Adrenal gland (tissue), 9 donors: ENCODE measurements at regions not wholly inside any gene's neighbourhood (a gene's known extent, or its start where the extent isn't known, plus 50 kb on each side); places are given as distances from the start of the nearest gene placed in this dataset.

Experiments
- DNase-seq, 7 donors: peaks; one replicate each; pipeline ENCODE4 v3.0.0-alpha.2; 2019 to 2020
- H3K27ac ChIP-seq, 5 donors: fragments of 200-600 bp; sonication (generic) in 4 of 5; 1 replicate in 3 of 5; 2 replicates in 2 of 5; pipeline versions ENCODE4 v1.5.1 to v1.8.0; 2016 to 2020; ENCODE audit warnings: mild to moderate bottlenecking in 1 of 5
- H3K27me3 ChIP-seq: fragments of 200-600 bp; 2 replicates; pipeline ENCODE4 v1.8.0; 2021
- H3K36me3 ChIP-seq, 2 donors: fragments of 200-600 bp; replicated peaks in 1 of 2; 1 replicate in 1 of 2; 2 replicates in 1 of 2; pipeline versions ENCODE4 v1.5.1 to v1.8.0; 2018 to 2022
- H3K4me1 ChIP-seq, 2 donors: fragments of 200-600 bp; replicated peaks in 1 of 2; 1 replicate in 1 of 2; 2 replicates in 1 of 2; pipeline versions ENCODE4 v1.5.1 to v1.8.0; 2018 to 2021
- H3K4me3 ChIP-seq, 4 donors: fragments of 200-600 bp; sonication (generic) in 3 of 4; one replicate each; pipeline ENCODE4 v1.5.1; 2016 to 2018
- H3K9me3 ChIP-seq, 3 donors: fragments of 200-600 bp; sonication (generic) in 1 of 3; replicated peaks in 1 of 3; 1 replicate in 2 of 3; 2 replicates in 1 of 3; pipeline versions ENCODE4 v1.5.1 to v1.8.0; 2016 to 2021
- CTCF ChIP-seq, 6 experiments: fragments of 450-650 bp in 4 of 6; fragments of 200-600 bp in 2 of 6; sonication (generic) in 1 of 6; IDR thresholded peaks; 1 replicate in 5 of 6; 2 replicates in 1 of 6; pipeline versions ENCODE4 v1.5.1 to v1.8.0; 2016 to 2021; ENCODE audit warnings: antibody characterized with exemption in 6 of 6, mild to moderate bottlenecking in 2 of 6, moderate library complexity in 1 of 6
- POLR2A ChIP-seq, 2 donors: fragments of 450-650 bp; IDR thresholded peaks; one replicate each; pipeline ENCODE4 v1.6.1; 2017; ENCODE audit warnings: antibody characterized with exemption in 2 of 2, mild to moderate bottlenecking in 2 of 2, moderate library complexity in 1 of 2
- WGBS, 4 donors: extraction: QIAGEN DNeasy Blood & Tissue Kit in 2 of 4; methylation state at CpG; one replicate each; pipeline versions ENCODE4 v1.1.5 to v1.1.7; 2013 to 2017; 5-methylcytosine and 5-hydroxymethylcytosine counted together
- intact Hi-C, 2 donors: fragments of 100-400 bp; cut with DNase I; formaldehyde crosslinking; loops; one replicate each; pipeline versions ENCODE4 v1.14.1 to v1.15.0; 2022 to 2023
- donor health status: healthy with polysubstance abuse.
- donor health status: Bipolar disorder and iron deficiency.
- donor health status: DM: yes; HTN: yes; CAD: no.
- donor health status: DM: no; HTN: no; CAD: no.
- donor health status: DM: no; HTN: no; CAD: no.

GRCh38 chr13:40069173-40070044 is 413.9 kb downstream of the COG6 start:
- Histone ChIP-seq H3K9me3 (no peaks in the 10 kb centered on the region), H3K27ac (no peak overlapping the region), H3K4me3 (peak overlapping the region in 1 of 4 donors; percentile 27), H3K36me3 (no peaks in the 10 kb centered on the region), H3K27me3 (no peaks in the 10 kb centered on the region), H3K4me1 (peaks cover 0 to 6% of the 10 kb centered on the region in 2 donors)
- DNase-seq, result peak; percentile 61 to 93 (median 80)
- peak; percentile 69 to 93 (median 90) for TF ChIP-seq CTCF (IDR thresholded peaks at IDR 0.05)
- no peak for TF ChIP-seq POLR2A (IDR thresholded peaks at IDR 0.05)
- intact Hi-C loops, result loop anchor here (5.0 kb wide), 1 partner anchor 613 kb away; no protein-coding TSS in a partner anchor
- WGBS, 4 donors, result 19 to 30% (median 24%) methylated on average over 11 of the region's 11 CpGs

GRCh38 chr13:40070357-40070756 is 414.9 kb downstream of the COG6 start:
- WGBS, 4 donors, result 82 to 97% (median 93%) methylated on average over 3 of the region's 3 CpGs
- H3K36me3 ChIP-seq, result no peaks in the 10 kb centered on the region
- H3K27ac ChIP-seq, result no peak overlapping the region
- intact Hi-C loops, result no loop called here
- H3K9me3 ChIP-seq, result no peaks in the 10 kb centered on the region
- H3K27me3 ChIP-seq, result no peaks in the 10 kb centered on the region
- no peak for DNase-seq
- peaks cover 0 to 6% of the 10 kb centered on the region in 2 donors for H3K4me1 ChIP-seq
- TF ChIP-seq POLR2A (IDR thresholded peaks at IDR 0.05), result no peak
- no peak for TF ChIP-seq CTCF (IDR thresholded peaks at IDR 0.05)
- no peak overlapping the region for H3K4me3 ChIP-seq

- Histone ChIP-seq H3K4me3 (no peak overlapping the region), H3K36me3 (no peaks in the 10 kb centered on the region), H3K27ac (no peak overlapping the region), H3K27me3 (no peaks in the 10 kb centered on the region), H3K4me1 (peaks cover 0 to 6% of the 10 kb centered on the region in 2 donors), H3K9me3 (no peaks in the 10 kb centered on the region)
- intact Hi-C loops, result no loop called here
- no peak for DNase-seq
- WGBS, 4 donors, result 82 to 84% (median 82%) methylated on average over 4 of the region's 4 CpGs
- TF ChIP-seq POLR2A (IDR thresholded peaks at IDR 0.05) (no peak), CTCF (IDR thresholded peaks at IDR 0.05) (no peak)
Measured at GRCh38 chr13:40072663-40073120, 417.2 kb downstream of the COG6 start.

GRCh38 chr13:40074338-40074737 is 418.9 kb downstream of the COG6 start:
- Histone ChIP-seq H3K27me3 (no peaks in the 10 kb centered on the region), H3K4me1 (peaks cover 0 to 6% of the 10 kb centered on the region in 2 donors), H3K4me3 (no peak overlapping the region), H3K27ac (no peak overlapping the region), H3K36me3 (no peaks in the 10 kb centered on the region), H3K9me3 (no peaks in the 10 kb centered on the region)
- TF ChIP-seq CTCF (IDR thresholded peaks at IDR 0.05) (no peak), POLR2A (IDR thresholded peaks at IDR 0.05) (no peak)
- intact Hi-C loops, result no loop called here
- 61 to 84% (median 76%) methylated on average over 3 of the region's 3 CpGs for WGBS, 4 donors
- no peak for DNase-seq
